Amniotic stem cell (primary cell): ENCODE measurements at regions not wholly inside any gene's neighbourhood (a gene's known extent, or its start where the extent isn't known, plus 50 kb on each side); places are given as distances from the start of the nearest gene placed in this dataset.
"Not testable (repeated sequence)": the region's sequence is repeated elsewhere in the genome, so short reads cannot be mapped to it uniquely, and the experiment has no call there.

Source experiments
- DNase-seq: peaks from one replicate; lab custom pipeline; 2025; lab: John Stamatoyannopoulos, UW

- DNase-seq, result no peak
Observed at GRCh38 chr12:74595696-74596095, 58.1 kb downstream of the ATXN7L3B start.

DNA sequence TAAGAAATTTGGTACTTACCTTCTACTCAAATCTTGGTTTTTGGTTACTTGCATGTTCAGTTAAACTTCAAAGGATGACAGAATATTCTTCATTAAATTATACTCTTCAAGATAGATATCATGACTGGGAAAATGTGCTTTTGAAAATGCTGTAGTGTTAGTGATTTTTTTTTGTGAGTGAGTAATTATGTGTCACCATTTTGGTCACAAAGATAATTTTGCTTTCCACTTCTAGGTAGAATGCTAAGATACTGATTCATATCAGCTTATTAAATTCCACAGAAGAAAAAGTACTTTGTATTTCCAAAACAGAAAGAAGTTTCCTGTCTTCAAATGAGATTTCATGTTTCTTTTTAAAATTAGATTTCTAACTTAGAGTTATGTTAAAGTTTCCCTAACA is 61.2 kb downstream of the ATXN7L3B start:
- no peak for DNase-seq

DNA sequence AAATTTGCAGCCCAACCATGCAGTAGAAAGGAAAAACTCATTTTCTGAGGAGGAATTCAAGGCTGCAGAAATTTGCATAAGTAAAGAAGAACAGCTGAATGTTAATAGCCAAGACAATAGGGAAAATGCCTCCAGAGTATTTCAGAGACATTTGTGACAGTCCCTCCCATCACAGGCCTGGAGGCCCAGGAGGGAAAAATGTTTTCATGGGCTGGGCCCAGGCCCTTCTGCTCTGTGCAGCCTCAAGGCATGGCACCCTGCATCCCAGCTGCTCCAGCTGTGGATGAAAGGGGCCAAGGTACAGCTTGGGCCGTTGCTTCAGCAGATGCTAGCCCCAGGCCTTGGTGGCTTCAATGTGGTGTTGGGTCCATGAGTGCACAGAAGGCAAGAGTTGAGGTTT is 62.3 kb downstream of the ATXN7L3B start:
- no peak for DNase-seq

- DNase-seq, result not testable (repeated sequence)
Observed at GRCh38 chr12:74600817-74601216, 63.2 kb downstream of the ATXN7L3B start.

GRCh38 chr12:74602881-74603672 is 65.4 kb downstream of the ATXN7L3B start:
- DNase-seq, result no peak

- no peak for DNase-seq
Observed at GRCh38 chr12:74608231-74608775, 70.7 kb downstream of the ATXN7L3B start.

- no peak for DNase-seq
Observed at GRCh38 chr12:74610711-74611110, 73.1 kb downstream of the ATXN7L3B start.

DNA sequence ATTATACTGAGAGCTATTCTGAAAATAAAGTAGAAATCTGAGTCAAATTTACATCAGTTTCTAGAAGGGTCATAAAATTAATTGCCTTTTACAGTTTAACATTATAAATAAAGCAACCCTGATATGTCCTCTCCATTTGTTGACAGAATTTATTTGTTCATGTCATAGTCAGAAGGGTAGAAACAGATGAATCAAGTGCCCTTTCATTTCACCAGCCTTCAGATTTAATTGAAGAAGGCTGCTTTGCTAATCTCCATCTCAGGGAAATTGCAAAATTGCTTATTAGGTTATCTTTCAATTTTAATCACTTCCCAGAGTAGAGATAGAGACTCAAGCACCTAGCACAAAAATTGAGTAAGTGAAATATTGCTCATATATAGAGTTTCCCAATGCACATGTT is 76.8 kb downstream of the ATXN7L3B start:
- no peak for DNase-seq

DNA sequence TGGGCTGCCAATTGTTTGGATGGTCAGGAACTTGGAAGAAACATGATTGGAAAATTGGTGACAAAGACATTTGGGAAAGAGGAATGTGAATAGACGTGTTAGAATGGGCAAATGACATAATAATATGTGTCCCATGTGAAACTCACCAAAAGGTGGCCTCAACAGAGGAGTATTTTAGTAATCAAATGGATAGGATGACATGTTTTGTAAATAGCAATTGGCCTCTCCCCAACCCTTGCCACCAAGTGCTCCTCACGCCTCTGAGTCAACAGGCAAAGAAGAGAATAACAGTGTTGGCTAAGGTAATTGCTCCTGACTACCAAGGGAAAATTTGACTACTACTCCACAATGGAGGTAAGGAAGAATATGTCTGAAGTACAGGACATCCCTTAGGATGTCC is 81.4 kb downstream of the ATXN7L3B start:
- no peak for DNase-seq

- DNase-seq, result no peak
Observed at GRCh38 chr12:74619884-74620283, 82.2 kb downstream of the ATXN7L3B start.

- no peak for DNase-seq
Observed at GRCh38 chr12:74620921-74621320, 83.3 kb downstream of the ATXN7L3B start.

GRCh38 chr12:74624201-74624600 is 86.6 kb downstream of the ATXN7L3B start:
- no peak for DNase-seq

- DNase-seq, result no peak
Observed at GRCh38 chr12:74626397-74626796, 88.8 kb downstream of the ATXN7L3B start.

DNA sequence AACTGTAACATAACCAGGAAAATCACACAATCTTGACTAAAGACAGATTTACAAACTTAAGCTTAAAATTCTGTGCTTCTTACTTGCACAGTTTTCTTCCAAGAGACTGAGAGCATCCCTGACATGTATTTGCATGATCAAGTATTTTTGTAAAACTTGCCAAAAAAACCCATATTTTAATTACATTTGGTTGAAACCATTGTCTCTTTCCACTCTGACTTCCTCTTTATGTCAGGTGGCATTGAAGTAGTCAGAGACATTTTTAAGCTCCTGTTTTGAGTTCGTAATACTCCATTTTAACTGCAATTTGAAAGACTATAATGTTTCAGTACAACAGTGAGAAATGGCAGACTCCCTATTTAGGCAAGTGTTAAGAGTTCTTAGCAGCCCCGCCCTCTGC is 103.6 kb downstream of the ATXN7L3B start:
- DNase-seq, result no peak

- no peak for DNase-seq
Observed at GRCh38 chr12:74641694-74642093, 104.1 kb downstream of the ATXN7L3B start.

GRCh38 chr12:74644681-74645080 is 107.0 kb downstream of the ATXN7L3B start:
- DNase-seq, result no peak

GRCh38 chr12:74646831-74647230 is 109.2 kb downstream of the ATXN7L3B start:
- no peak for DNase-seq

DNA sequence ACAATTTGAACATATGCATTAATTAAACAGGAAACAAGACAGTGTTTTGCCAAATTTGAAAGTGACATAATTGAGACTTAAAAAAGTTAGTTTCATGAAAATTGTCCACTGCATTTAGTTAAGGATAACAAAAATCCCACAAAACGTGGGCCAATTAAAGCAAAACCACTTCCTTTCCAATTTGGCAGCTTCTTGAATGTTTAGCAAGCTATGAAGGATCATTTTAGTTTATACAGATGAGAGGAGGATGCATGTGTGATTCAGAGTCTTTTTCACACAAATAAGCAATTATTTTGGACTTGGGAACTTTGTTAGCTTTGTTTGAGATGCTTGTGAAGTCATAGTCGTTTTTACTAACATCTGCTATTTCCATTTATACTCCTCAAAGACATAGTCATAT is 109.6 kb downstream of the ATXN7L3B start:
- no peak for DNase-seq

- no peak for DNase-seq
Observed at GRCh38 chr12:74656251-74656650, 118.6 kb downstream of the ATXN7L3B start.

- no peak for DNase-seq
Observed at GRCh38 chr12:74660442-74660841, 122.8 kb downstream of the ATXN7L3B start.

DNA sequence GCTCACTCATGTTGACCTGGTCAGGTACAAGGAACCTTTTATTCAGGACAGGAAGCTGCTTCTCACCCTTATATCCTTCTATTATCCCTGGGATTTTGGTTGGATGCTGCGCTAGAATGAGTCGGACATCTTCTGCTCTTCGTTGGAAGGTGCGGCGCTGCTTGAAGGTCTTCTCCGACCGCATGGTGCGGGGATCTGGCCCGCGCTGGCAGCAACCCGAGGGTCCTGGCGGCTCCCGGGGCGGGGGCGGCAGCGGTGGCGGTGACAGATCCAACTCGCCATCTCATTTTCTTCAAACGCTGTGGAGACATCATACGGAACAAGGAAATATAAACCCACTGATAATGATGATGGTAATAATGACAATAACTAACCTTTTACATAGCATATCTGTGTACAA is 126.3 kb downstream of the ATXN7L3B start:
- DNase-seq, result no peak

DNA sequence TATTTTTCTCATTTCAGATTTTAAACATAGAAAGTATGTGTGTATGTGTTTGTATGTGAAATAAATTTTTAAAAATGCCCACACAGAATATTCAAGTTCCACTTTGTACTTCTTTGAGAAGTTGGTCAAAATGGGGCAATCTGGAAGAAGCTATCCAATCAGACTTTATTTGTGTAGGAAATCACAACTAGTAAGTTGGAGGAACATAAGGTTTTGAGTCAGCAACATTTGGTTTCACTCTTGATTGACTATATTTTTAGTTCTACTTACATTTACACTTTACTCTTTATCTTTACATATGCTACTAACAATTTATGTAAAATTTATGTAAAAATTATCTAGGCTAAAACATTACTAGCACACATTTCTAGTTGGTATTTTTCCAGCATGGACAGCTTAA is 128.1 kb downstream of the ATXN7L3B start:
- DNase-seq, result no peak

DNA sequence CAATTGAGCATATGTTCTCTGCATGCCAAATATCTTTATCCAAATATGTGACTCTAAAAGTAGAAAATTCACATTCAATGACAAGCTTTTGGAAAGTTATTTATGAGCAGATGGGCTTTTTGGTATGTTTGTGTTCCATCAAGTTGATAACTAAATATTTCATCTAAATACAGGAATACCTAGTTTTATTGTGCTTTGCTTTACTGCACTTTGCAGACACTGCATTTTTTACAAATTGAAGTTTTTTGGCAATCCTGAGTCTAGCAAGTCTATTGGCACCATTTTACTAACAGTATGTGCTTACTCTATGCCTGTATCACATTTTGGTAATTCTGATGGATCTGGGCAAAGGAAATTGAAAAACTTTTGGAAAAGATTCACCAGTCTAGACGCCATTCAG is 133.8 kb downstream of the ATXN7L3B start:
- DNase-seq, result no peak

GRCh38 chr12:74676955-74677354 is 139.3 kb downstream of the ATXN7L3B start:
- DNase-seq, result not testable (repeated sequence)
